ENCODE measurements at regions not wholly inside any gene's neighbourhood (a gene's known extent, or its start where the extent isn't known, plus 50 kb on each side); places are given as distances from the start of the nearest gene placed in this dataset.

DNA sequence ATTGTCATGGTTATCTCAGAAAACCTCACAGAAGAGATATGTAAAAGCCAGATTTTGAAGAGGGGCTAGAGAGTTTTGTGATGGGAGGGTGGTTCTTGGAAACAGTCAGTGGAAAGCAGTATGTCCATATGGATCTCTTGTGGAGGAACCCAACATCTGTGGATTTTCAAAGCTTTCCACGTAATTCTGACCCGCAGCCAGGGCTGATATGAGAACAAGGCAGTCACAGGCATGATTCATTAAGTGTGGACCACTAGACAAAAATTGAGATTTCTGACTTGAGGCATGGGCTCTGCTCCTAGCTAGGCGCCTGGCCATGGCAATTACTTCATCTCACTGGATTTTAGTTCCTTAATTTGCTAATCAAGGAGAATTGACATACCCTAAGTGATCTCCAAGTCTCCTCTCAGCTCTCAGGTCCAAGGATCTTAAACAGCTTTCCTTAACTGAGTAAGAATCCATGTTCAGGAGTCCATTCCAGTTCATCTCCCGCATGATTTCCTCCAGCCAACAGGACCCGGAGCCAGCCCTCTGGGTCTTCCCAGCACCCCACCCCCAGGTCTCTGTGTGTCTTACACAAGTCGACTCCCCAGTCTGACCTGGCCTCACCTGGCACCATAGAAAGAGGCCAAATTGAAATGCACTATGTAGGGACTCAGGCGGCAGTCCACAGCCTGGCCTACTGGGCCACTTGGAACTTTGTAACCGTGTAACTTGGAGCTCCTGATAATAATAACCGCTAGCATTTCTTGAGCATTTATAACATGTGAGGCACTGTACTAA lies 176.3 kb upstream of the PARP11 start:
- DNase-seq (ENCODE audit: low read depth) = no peak

DNA sequence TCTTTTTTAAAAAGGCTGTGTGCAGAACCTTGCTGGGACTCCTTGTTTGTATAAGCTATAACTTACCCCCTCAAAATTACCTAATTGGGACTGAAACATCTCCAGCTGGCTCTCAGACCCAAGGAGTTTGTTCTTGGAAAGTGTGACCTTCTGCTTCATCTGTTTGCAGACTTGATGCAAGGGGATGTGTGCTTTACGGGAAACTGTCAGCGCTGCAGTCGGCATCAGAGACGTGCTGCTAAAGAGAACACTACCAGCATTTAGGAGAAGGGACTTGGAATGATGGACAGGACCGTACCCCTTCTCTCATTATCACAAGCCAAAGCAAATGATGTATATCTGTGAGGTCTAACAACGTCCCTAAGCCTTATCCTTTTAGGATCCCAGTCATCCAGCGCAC lies 174.2 kb upstream of the PARP11 start:
- DNase-seq (ENCODE audit: low read depth) = no peak

DNA sequence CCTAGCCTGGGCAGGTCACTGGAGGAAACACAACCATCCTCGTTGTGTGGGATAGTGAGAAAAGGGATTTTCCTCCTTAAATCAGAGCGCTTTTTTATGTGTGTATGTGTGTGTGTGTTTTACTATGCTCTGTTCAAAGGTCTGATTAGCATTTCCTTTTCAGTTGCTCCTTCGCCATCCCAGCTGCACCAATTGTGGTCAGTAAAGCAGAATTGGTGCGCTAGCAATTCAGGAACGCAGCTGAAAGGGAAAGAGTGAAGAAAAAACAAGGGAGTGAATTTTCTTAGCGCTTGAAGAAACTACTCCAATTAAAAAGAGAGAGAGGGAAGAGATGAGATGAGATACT lies 173.3 kb upstream of the PARP11 start:
- no peak for DNase-seq (ENCODE audit: low read depth)

DNA sequence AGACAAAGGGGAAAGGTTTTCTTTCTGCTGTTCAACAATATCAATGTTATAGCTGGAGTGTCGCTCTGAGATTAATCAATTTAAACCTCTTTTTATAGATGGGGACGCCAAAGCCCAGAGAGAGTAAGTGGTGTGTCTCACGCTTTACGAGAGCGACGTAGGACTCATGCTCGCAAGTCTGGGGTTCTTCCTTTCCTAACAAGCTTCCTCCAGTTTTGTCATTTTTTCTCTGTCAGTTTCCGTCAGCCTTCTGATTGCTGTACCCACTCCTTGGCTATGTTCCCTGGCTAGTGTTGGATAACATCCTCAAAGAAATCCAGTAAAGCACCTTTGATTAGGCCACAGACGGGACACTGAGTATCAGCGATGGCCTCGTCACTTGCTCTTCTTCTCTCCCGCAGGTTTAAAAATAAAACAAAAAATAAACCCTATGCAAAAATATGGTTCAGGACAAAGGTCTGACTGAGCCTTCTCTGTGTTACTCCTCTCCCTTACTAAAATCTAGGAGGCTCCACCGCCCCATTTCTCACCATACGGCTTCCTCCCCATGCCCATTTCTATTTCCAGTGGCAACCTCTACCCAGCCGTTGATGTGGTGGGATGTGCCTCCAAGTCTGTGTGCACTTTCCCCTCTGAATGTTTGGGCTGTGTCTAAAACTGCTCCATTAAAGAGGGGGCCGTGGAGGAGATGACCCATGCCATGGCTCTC lies 172.7 kb upstream of the PARP11 start:
- no peak for DNase-seq (ENCODE audit: low read depth)

DNA sequence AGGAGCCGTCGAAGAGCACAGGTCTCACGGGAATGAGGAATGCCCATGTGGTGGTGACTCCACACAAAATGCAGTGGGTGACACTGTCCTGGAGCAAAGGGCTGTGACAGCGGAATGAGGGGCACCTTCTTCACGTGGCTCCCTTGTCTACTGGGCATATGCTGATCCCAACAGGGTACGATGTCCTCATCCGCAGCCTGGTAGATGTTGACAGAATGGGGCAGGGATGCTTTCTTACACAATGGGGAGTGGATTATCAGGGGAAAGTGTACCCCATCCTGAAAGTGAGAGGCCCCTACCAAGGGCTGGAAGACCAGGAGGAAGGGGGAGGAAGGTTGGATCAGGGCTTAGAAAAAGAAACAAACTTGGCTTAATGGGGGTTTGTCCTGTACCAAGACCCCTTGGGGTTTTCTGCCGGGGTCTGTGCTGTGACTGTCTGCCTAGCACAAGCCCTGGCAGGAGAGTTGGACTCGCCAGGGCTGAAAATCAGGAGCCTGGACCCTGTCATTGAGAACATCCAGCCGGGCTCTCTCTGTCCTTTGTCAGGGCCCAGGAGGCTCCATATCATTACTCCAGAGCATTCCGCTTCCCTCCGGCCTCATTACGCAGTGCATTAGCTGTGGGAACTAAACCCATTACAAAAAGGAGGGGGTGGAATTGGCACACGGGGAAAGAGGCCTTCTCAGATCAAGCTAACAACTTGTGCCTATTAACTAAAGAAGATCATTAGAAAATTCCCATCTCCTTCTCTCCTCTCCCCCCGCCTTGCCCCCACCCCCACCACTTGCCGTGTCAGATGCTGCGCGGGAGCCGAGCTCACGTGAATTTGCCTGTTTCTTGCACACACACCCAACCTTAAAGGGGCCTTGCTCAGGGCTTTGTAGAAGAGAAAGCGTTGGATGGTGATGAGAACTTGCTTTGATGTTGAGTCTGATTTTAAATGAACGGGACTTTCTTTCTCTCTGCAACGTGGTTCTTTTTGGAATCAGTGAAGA lies 171.8 kb upstream of the PARP11 start:
- DNase-seq (ENCODE audit: low read depth) = no peak

DNA sequence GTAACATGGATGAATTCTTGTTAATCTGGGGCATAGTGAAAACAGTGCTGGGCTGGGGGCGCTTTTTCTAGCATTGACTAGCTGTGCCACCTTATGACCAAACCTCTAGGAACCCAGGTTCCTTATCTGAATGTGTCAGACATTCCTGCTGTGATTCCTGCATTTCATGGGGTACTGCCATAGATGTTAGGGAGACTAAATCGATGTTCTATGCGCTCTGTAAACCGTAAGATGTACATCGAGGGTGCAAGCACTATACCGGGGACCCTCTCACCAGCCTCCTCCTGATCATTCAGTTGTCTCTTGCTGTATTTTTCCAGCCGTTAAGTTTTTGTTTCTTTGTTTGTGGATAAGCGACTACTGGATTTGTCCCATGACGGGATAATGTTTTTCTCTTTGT lies 170.9 kb upstream of the PARP11 start:
- DNase-seq (ENCODE audit: low read depth) = no peak

DNA sequence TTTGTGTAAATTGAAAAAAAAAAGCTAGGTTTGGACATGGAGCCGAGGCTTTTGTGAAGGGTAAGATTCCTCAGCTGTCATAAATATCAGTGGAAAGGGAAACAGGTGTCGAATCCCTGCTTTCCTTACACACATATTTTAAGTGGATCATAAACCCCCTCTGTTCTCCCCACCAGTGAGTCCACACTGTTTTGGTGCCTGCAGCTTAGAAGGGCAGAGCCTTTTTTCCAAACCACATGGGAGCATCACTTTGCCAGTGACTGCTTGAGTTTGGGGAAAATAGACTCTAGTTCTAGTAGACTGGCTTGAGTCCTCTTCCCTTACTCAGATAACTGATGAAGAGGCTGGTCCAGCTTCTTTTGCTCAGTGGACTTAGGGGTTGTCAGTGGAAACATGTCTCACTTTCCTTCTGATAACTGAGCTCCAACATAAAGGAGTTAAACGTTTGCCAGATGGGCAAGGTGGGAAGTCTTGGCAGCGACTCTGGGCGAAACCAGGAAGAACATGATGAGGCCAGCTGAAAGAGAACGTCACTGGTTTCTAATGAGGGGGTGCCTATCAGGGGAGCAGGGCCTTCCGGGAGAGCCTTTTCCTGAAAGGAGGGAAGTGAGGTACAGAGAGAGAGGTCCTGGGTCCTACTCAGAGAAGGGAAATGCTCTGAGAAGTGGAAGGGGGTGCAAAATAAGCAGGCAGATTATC lies 168.1 kb upstream of the PARP11 start:
- no peak for DNase-seq (ENCODE audit: low read depth)

DNA sequence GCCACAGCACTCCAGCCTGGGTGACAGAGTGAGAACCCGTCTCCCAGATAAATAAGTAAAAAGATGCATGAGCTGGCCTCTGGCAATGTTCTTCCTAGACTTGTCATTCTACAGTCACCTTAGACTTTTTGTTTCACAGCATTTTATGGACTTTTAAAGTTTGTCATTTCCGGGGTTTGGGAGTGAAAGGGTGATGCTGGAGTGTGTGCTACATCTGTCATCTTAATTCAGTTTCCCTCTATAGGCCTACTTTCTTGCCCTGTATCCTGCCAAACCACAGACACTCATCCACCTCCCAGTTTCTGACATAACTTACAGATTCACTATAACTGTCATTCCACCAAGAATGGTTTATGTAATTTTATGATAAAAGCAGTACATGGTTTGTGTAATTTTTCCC lies 166.7 kb upstream of the PARP11 start:
- DNase-seq (ENCODE audit: low read depth) = peak; percentile 44

DNA sequence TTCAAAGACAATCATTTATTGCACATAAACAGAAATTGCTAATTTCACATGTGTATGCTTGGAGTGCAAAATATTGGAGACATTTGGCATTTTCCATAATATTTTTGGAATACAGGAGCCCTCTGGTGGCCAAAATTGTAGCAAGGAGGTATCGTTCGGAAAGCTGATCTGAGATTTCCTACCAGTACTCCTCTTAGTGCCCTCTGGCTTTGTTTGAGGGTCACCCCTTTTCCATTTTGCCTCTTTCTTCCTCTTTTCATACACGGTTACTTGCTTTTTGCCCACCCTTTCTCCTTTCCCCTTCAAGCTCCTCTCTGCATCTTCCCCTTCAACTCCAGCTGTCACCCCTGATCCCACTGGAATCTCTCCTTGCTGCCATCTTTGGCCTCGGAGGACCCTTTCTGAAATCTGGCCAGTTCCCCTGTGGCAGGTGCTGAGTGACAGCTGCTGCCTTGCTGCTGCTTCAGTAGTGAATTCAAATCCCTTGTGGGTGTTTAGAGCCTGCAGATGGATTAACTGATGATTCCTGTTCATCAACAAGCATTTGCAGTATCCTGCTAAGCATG lies 164.6 kb upstream of the PARP11 start:
- no peak for DNase-seq (ENCODE audit: low read depth)

DNA sequence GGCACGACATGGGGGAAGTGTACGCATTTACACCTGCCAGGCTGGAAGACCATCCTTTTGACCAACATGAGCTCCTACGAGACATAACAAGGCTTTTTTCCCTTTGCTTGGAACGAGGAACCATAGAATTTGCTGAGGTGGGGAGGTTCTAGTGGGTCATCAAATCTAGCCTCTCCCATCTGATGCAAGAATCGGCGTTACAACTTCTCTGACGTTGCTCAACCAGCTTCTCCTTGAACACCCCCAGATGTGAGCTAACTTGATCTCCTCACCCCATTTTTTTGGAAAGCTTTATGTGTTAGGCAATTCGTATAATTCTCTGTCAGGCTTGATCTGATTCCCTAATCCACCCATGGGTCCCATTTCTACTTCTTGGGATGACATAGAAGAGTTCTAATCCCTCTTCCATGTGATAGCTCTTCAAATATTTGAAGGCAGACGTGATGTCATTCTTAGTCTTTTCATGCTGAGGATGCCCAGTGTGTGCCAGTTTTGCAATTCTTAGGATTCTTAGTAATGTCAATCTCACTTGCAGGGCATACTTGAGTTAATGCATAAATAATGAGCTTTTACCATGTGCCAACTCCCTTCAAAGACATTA lies 163.6 kb upstream of the PARP11 start:
- DNase-seq (ENCODE audit: low read depth) = no peak

DNA sequence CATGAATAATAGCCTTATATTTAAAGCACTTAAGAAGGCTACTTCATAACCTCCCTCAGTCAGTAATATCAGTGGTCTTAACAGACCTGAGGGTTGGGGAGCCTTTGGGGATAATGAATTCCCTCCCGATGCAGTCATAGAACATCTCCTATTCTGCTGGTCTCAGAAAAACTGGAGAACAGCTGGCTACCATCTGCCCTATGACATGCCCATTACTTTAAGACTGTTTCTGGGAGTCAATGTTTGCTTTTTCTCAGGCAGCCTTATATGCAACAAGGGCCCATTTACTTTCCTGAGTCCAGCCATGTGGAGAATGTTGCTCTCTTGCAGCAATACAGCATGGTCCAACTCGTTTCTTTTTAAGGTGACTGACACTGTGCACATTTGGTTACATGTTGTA lies 161.7 kb upstream of the PARP11 start:
- DNase-seq (ENCODE audit: low read depth) = no peak

DNA sequence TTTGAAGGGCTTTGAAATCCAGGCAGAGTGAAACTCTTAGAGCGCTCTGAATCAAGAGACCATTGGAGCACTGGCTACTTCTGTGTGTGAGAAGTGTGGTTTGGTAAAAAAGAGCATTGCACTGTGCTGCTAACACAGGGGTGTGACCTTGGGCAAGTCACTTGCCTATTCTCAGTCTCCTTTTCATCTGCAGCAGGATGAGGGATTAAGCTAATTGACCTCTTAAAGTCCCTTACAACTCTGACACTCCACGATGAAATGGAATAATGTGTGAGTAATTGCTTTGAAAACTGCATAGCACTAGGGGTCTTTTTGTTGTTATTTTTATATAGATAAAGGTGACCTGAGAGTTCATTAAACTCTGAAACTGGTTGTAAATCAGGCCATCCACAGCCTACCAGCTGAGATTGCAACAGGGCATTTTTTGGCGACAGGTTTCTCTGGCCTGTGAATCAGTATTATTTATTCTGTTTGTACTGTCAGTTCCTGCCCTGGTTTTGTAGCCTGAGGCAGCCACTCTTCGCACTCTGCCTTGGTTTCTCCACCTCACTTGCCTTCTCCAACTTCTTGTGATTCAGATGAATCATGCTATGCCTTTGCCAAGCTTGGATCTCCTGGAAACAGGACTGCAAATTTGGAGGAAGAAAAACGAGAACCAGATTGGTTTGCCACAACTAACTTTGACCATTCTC lies 159.9 kb upstream of the PARP11 start:
- DNase-seq (ENCODE audit: low read depth) = no peak

DNA sequence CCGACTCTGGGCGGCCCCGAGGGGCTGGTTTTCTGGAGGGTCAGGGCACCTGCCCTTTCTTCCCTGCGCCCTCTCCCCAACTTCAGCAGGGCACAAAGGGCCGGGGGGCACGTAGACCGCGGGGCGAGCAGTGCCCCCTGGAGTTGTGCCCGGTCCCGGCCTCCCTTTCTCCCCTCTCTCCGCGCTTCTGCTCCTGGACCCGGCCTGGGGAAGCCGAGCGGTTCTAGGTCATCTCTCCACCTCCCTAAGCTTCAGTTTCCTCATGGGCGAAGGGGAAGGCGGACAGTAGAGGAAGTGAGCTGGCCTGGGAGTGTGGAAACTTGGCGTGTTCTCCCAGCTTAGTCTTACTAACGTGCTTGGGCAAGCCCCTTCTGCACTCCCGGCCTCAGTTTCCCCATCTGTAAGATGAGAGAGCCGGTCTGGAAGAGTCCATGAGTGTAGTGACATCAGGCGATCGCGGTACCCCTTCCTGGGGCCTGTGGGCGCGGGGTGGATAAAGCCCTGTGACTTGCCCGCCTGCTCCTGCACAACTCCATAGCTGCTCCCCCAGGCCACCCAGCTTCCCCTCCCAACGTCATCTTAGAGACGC lies 158.6 kb upstream of the PARP11 start:
- DNase-seq (ENCODE audit: low read depth) = no peak

DNA sequence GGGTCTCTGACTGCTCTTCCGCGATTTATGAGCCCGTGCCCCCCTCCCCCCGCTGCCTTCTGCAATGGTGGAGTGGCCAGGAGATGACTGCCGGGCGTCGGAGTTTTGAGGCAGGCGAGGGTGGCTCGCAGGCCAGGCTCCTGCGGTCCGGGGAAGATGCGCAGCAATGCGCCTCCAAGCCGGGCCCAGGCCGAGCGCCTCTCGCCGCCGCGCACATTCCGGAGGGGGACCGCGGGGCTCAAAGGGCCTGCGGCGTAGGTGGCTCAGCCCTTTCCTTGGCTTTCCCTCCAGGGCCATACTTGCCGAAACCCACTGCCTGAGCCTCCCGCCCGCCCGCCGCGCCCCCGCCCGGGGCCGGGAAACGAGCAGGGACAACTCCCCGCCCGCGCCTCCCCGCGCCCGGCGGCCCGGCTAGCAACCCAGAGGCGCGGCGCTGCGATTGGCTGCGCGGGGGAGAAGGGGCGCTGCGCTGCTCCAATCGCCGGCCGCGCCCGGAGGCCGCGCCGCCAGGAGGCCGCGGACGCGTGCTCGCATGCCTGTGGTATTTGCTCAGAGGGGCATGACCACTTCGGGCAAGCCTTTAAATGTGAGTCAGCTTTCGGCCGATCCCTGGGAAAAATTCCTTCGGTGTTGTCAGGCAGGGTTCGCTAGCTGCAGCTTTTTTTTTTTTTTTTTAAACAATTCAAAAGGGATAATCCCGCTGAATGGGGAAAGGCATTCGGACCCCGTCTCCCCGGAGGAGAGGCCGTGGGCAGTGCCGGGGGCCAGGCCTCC lies 157.9 kb upstream of the PARP11 start:
- peak; percentile 94 for DNase-seq (ENCODE audit: low read depth)

DNA sequence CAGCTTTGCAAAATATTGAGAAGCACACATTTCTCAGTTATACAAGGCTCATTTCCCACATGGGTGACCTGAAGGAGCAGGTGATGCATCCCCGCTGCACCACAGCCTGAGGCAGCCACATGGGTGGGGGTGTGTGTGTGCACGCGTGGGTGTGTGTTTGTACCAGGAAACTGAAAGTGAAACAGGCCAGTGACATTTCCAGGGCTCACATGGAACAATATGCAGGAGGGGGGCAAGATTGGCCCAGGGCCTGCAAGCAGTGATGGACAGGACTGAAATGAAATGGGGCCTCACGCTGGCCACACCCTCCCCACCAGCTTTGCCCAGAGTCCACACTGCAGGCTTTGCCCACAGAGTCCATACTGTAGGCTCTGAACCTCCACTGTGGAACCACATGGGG lies 154.2 kb upstream of the PARP11 start:
- DNase-seq (ENCODE audit: low read depth) = no peak

DNA sequence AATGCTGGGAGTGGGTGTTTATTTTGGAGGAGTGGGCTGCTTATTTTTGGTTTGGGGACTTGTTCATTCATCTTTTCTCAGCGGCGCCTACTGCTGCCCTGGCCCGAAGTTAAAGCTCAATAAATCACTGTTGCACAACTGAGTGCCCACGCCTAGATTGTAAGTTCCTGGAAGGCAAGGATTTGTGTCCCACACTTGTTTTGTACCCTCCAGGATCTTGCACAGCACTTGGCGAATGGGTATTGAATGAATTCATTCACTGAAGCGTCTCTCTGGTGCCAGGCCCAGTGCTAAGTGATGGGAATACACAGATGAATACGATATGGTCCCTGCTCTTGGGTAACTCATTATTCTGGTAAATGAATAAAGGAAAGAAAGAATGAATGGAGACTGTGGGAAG lies 153.3 kb upstream of the PARP11 start:
- DNase-seq (ENCODE audit: low read depth) = no peak

DNA sequence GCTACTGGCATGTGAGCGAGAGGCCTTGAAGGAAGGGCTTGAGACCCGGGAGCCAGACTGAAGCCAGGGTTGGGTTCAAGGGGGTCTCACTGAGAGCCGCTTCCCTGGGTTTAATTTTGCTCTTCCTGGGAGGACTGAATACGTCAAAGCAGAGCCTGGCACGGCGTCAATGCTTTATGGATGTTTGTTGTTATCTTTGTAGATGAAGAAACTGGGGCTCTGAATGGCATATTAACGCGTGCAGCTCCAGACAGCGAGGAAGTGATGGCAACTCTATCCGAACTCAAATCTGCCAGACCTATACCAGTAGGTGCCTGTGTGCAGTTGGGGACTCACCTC lies 152.8 kb upstream of the PARP11 start:
- DNase-seq (ENCODE audit: low read depth) = no peak

DNA sequence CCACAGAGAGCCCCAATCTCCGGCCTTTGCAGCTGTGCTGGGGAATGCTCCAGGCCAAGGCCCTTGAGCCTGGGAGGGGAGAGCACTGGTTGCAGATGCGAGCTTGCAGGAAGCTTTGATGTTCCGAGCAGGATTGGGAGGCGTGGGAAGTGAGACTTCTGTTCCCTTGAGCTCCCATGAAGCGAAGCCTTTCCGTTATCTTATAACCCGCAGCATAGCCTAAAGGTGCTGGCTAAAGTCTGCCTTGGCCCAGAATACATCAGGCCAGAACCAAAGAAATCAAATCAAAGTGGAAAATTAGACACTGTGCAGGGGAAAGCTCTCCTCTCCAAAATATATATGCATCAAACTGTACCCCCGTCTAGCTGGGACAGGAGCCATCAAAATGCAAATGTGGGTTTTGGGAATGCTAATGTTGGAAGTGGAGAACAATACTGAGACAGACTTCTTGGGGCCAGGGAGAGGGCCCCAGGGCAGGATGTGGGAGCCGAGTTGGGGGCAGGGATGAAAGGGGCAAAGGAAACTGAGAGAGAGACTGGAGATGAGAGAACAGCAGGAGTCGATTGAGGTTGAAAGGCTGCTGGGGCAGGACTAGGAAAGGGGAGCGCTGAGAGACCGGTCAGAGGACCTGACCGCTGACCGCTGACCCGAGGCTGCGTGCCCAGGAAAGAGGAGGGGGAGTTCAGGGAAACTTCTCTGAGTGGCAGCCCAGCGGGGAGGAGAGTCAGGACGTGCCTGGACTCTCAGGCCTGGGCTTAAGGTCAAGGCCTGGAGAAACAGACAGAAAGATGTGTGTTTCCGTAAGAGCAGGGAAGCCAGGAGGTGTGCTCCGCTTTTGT lies 152.2 kb upstream of the PARP11 start:
- DNase-seq (ENCODE audit: low read depth) = no peak

DNA sequence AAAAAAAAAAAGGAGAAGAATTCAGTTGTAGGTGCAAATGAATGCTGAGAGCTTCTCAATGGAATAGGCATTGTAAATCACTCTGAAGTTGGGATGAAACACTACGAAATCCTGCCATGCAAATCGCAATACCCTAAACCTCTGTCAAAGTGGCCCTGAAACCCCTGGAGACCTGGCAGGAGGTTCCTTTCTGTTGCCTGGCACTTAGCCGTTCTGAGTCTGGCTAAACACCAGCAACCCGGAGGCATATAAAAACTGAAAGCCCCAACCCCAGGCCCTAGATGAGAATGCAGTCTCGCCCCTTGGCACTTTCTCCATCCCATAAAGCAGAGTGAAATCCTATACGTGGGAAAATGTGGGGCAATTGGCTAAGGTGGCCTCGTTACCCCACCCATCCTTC lies 151.5 kb upstream of the PARP11 start:
- DNase-seq (ENCODE audit: low read depth) = no peak

All from HS-5 (cell line).